Renal cortex interstitium (tissue), 11 donors: ENCODE measurements at regions not wholly inside any gene's neighbourhood (a gene's known extent, or its start where the extent isn't known, plus 50 kb on each side); places are given as distances from the start of the nearest gene placed in this dataset.

Experiments
- DNase-seq, 11 donors: peaks; one replicate each; pipeline ENCODE4 v3.0.0-alpha.2; 2013; ENCODE audit warnings: low read depth in 9 of 11, low spot score in 4 of 11; ENCODE audit errors: extremely low read depth in 1 of 11

DNA sequence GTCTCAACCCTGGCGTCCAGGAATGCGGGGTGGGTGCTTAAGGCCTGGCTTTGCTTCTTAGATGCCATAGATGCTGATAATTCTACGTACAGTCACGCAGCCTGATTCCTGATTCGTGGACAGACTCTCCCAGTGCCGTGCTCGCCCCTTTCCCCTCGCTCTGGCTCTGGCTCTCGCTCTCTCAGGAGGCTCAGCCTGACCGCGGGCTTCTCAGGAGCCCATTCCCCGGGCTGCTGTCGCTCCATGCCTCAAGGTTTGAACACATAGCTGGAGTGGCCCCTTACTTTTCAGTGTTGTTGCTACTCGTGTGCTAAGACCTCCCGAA is 59.2 kb upstream of the ZC4H2 start:
- peak in 1 of 11 donors; percentile 18 for DNase-seq

DNA sequence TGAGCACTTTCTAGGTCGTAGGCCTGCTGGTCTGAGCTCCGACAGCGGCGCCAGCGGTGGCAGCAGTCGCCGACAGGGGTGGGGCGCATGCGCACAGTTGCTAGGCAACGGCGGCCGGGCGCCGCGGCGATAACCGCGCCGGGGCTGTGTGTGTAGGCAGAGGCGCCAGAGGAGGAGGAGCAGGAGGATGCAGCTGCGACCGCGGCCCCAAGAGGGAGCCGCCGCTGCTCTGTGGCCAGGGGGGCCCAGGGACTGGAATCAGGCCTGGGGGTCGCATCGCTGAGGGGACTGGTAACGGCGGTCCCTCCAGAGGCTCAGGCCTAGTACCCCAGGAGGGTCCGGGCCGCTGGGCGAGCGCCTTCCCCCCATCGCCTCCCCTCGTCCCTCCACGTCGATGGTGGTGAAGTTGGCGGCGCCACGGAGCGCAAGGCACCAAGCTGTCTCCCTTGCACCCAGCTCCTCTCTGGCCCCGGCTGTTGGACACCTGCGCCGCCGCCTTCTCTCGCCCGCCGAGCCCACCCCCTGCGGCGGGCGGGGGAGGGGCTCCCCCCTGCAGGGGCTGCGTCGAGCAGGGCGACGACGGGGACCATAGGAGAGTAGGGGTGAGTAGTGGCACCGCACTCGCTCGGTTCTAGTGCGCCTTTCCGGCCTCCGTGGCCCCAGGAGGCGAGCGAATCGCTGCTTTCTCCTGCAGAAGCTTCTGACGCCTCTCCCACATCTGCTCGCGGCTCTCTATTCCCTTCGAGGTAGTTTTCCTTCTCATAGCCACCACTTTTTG is 58.6 kb upstream of the ZC4H2 start, which contains the start of gene ZC3H12B:
Gene ZC3H12B, plus strand, starts transcription at position 159 of the 778 bp plus-strand sequence.
- DNase-seq, result peak; percentile 37 to 76 (median 58)

- DNase-seq, result peak in 3 of 11 donors; percentile 2 to 16 (median 8)
Observed at GRCh38 chrX:65034292-65034667, 58.0 kb upstream of the ZC4H2 start.
